MM.1S (cell line): ENCODE measurements at regions not wholly inside any gene's neighbourhood (a gene's known extent, or its start where the extent isn't known, plus 50 kb on each side); places are given as distances from the start of the nearest gene placed in this dataset.

Source experiments
- DNase-seq: peaks from one replicate; pipeline ENCODE4 v3.0.0-alpha.2; 2015
- H2AFZ ChIP-seq: fragments of 300-600 bp; sonication (generic); 2 replicates; pipeline ENCODE4 v1.6.0; 2016; ENCODE audit warnings: antibody characterized with exemption, low read length
- H3F3A ChIP-seq: fragments of 300-600 bp; sonication (generic); 2 replicates; pipeline ENCODE4 v1.6.1; 2016; ENCODE audit warnings: mild to moderate bottlenecking, antibody characterized with exemption, low read length, moderate library complexity, mixed read lengths; ENCODE audit not compliant: insufficient read depth
- H3K27ac ChIP-seq: fragments of 300-600 bp; sonication (generic); 2 replicates; pipeline ENCODE4 v1.5.1; 2016; ENCODE audit warnings: mild to moderate bottlenecking, low read length
- H3K27me3 ChIP-seq: fragments of 300-600 bp; sonication (generic); replicated peaks from 2 replicates; pipeline ENCODE4 v1.6.0; 2016; ENCODE audit warnings: low read length; ENCODE audit not compliant: insufficient read depth
- H3K36me3 ChIP-seq: fragments of 300-600 bp; sonication (generic); replicated peaks from 2 replicates; pipeline ENCODE4 v1.6.1; 2016; ENCODE audit warnings: mild to moderate bottlenecking, low read length, mixed read lengths; ENCODE audit not compliant: insufficient read depth
- H3K4me1 ChIP-seq: fragments of 300-600 bp; sonication (generic); 2 replicates; pipeline ENCODE4 v1.6.1; 2016; ENCODE audit warnings: low read length, mixed read lengths
- H3K4me2 ChIP-seq: fragments of 300-600 bp; sonication (generic); 2 replicates; pipeline ENCODE4 v1.6.0; 2016; ENCODE audit warnings: low read depth, low read length
- H3K4me3 ChIP-seq: fragments of 300-600 bp; sonication (generic); 2 replicates; pipeline ENCODE4 v1.5.1; 2016; ENCODE audit warnings: low read length, mixed read lengths
- H3K79me2 ChIP-seq: fragments of 300-600 bp; sonication (generic); 2 replicates; pipeline ENCODE4 v1.6.1; 2016; ENCODE audit warnings: mixed run types, low read length, mixed read lengths
- H3K9ac ChIP-seq: fragments of 300-600 bp; sonication (generic); 2 replicates; pipeline ENCODE4 v1.6.1; 2016; ENCODE audit warnings: low read length, mixed read lengths
- H3K9me2 ChIP-seq: fragments of 300-600 bp; sonication (generic); replicated peaks from 2 replicates; pipeline ENCODE4 v1.6.1; 2016; ENCODE audit warnings: mild to moderate bottlenecking, low read length, mixed read lengths; ENCODE audit not compliant: insufficient read depth
- H3K9me3 ChIP-seq: fragments of 300-600 bp; sonication (generic); replicated peaks from 2 replicates; pipeline ENCODE4 v1.6.1; 2016; ENCODE audit warnings: mild to moderate bottlenecking, low read length, mixed read lengths; ENCODE audit not compliant: insufficient read depth
- H4K20me1 ChIP-seq: fragments of 300-600 bp; sonication (generic); 2 replicates; pipeline ENCODE4 v1.6.1; 2016; ENCODE audit warnings: mild to moderate bottlenecking, low read length, moderate library complexity, mixed read lengths; ENCODE audit not compliant: insufficient read depth
- CTCF ChIP-seq: fragments of 300-600 bp; sonication (generic); IDR thresholded peaks from 2 replicates; pipeline ENCODE4 v1.5.1; 2016; ENCODE audit warnings: antibody characterized with exemption, low read length, mixed read lengths
- EZH2 ChIP-seq: fragments of 300-600 bp; sonication (generic); optimal IDR thresholded peaks from 2 replicates; pipeline ENCODE3; 2017; ENCODE audit warnings: low read depth, mild to moderate bottlenecking, antibody characterized with exemption, low read length, mixed read lengths
- EZH2phosphoT487 ChIP-seq: fragments of 300-600 bp; sonication (generic); IDR thresholded peaks from 2 replicates; pipeline ENCODE4 v1.6.1; 2018; ENCODE audit warnings: antibody characterized with exemption, low read length

GRCh38 chr2:4522498-4523421 is 819.4 kb downstream of the DCDC2C start:
- no peaks in the 10 kb centered on the region for H4K20me1 ChIP-seq
- H3K27ac ChIP-seq: no peak overlapping the region
- no peak overlapping the region for H3K4me2 ChIP-seq
- no peak overlapping the region for H2AFZ ChIP-seq
- TF ChIP-seq EZH2 (no peak), EZH2phosphoT487 (no peak), CTCF (no peak)
- H3K27me3 ChIP-seq: no peaks in the 10 kb centered on the region
- DNase-seq: no peak
- H3K4me3 ChIP-seq: no peak overlapping the region
- no peaks in the 10 kb centered on the region for H3K36me3 ChIP-seq
- H3K79me2 ChIP-seq: no peaks in the 10 kb centered on the region
- no peaks in the 10 kb centered on the region for H3K9me2 ChIP-seq
- H3K9me3 ChIP-seq: no peaks in the 10 kb centered on the region
- H3K4me1 ChIP-seq: no peaks in the 10 kb centered on the region
- no peaks in the 10 kb centered on the region for H3F3A ChIP-seq
- no peak overlapping the region for H3K9ac ChIP-seq

- H3K4me3 ChIP-seq: no peak overlapping the region
- no peak overlapping the region for H3K4me2 ChIP-seq
- H3K79me2 ChIP-seq: no peaks in the 10 kb centered on the region
- no peaks in the 10 kb centered on the region for H4K20me1 ChIP-seq
- no peaks in the 10 kb centered on the region for H3K36me3 ChIP-seq
- no peak for DNase-seq
- H3K27me3 ChIP-seq: no peaks in the 10 kb centered on the region
- H3F3A ChIP-seq: no peaks in the 10 kb centered on the region
- TF ChIP-seq EZH2: no peak
- TF ChIP-seq CTCF: no peak
- TF ChIP-seq EZH2phosphoT487: no peak
- H3K9ac ChIP-seq: no peak overlapping the region
- H3K27ac ChIP-seq: no peak overlapping the region
- no peak overlapping the region for H2AFZ ChIP-seq
- no peaks in the 10 kb centered on the region for H3K9me3 ChIP-seq
- no peaks in the 10 kb centered on the region for H3K4me1 ChIP-seq
- no peaks in the 10 kb centered on the region for H3K9me2 ChIP-seq
Measured at GRCh38 chr2:4527416-4527815, 824.0 kb downstream of the DCDC2C start.

- no peaks in the 10 kb centered on the region for H3K36me3 ChIP-seq
- no peak overlapping the region for H3K4me2 ChIP-seq
- H3K4me3 ChIP-seq: no peak overlapping the region
- no peak overlapping the region for H3K27ac ChIP-seq
- DNase-seq: no peak
- H3K9ac ChIP-seq: no peak overlapping the region
- H3K79me2 ChIP-seq: no peaks in the 10 kb centered on the region
- TF ChIP-seq EZH2phosphoT487 (no peak), EZH2 (no peak), CTCF (no peak)
- no peaks in the 10 kb centered on the region for H3K9me2 ChIP-seq
- no peaks in the 10 kb centered on the region for H3K27me3 ChIP-seq
- no peaks in the 10 kb centered on the region for H3K9me3 ChIP-seq
- H4K20me1 ChIP-seq: no peaks in the 10 kb centered on the region
- H3F3A ChIP-seq: no peaks in the 10 kb centered on the region
- H3K4me1 ChIP-seq: no peaks in the 10 kb centered on the region
- no peak overlapping the region for H2AFZ ChIP-seq
Measured at GRCh38 chr2:4528246-4528645, 824.9 kb downstream of the DCDC2C start.
